GM19372 (cell line): ENCODE measurements at regions not wholly inside any gene's neighbourhood (a gene's known extent, or its start where the extent isn't known, plus 50 kb on each side); places are given as distances from the start of the nearest gene placed in this dataset.
"Not testable (repeated sequence)": the region's sequence is repeated elsewhere in the genome, so short reads cannot be mapped to it uniquely, and the experiment has no call there.

Experiments used
- ATAC-seq: cut with Tn5 transposase; IDR thresholded peaks from one replicate; pipeline ENCODE4 v1.9.1; 2021; ENCODE audit warnings: mild to moderate bottlenecking, low read depth, moderate library complexity; ENCODE audit not compliant: unreplicated experiment

DNA sequence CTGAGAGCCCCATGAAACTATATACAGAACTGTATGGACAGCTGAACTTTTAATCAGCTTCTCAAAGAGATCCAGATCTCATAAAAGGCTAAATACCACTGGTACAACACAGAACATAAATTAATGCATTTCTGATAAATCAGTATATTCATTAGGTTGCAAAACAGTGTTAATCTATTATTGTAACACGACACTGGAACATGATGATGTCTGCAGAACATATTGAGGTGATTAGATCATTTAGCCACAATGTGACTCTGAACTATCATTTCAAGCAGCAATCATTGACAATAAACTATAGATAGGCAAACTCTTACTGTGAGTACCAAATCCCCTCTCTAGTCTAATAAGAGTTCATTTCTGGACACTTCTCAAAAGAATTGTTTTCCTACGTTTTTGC is 50.3 kb downstream of the GASK1B start:
- no peak for ATAC-seq

DNA sequence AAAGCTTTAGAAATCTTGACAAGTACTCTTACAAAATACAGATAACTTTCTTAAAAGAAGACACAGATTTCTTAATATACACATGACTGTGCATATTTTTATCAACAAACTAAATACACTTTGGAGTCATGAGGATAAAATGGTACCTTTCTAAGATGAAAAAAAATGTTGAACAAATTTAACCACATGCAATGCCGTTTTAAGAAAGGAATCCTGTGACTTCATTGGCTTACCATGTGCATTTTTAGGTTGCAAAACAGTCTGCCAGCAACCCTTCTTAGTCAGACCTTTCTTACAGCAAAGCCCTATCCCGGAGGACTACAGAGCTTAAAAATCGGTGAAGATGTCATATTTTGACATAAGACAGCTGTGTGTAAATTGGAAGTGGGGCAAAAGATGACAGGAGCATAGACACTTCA is 51.7 kb downstream of the GASK1B start:
- no peak for ATAC-seq

DNA sequence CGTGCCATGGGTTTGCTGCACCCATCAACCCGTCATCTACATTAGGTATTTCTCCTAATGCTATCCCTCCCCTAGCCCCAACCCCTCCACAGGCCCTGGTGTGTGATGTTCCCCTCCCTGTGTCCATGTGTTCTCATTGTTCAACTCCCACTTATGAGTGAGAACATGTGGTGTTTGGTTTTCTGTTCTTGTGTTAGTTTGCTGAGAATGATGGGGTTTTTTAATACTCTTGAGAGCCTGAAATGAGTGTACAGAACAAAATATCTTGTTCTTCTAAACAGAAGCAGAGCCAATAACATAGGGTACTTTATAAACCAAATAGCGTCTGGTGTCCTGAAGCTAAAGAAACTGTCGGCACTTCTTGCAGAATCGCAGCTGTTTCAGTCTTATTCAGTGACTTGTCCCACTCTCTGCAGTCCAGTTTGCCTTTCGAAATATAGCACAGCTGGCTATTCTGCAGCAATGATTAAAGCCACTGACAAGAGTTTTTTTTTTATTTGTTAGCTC is 52.1 kb downstream of the GASK1B start:
- not testable (repeated sequence) for ATAC-seq

DNA sequence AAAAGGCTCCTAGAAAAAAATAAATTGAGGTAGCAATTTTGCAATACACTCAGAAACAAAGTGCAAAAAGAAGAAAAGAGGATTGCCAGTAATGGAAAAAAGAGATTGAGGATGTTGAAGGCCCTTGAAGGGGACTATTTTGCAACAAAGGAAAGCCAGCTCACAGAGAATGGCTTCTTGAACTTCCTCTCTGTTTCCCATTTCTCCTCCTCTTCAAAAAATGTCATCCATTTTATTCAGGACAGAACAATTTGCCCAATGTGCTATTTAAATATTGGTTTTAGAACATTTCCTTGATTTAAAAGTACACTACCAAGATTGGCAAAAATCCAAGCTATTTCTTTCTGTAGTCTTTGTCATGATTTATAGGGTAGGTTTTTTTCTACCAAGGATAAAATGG is 60.2 kb downstream of the GASK1B start:
- ATAC-seq, result no peak

DNA sequence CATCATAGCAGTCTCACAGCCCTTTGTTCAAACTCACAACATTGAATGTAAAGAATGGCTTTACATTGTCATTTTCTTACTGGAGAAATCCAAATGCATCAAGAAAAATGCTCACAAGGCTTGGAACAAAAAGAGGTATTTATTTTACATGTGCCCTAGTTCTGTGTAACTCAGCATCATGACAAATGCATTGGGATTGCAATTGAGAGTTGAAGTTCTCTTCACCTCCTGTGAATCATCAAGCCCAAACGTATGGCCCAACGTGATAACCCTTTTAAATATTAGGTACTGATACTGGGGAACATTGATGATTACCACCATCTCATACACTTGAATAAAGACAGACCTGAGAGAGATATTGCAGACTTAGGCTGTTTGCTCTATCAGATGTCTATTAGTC is 61.6 kb downstream of the GASK1B start:
- ATAC-seq, result no peak

DNA sequence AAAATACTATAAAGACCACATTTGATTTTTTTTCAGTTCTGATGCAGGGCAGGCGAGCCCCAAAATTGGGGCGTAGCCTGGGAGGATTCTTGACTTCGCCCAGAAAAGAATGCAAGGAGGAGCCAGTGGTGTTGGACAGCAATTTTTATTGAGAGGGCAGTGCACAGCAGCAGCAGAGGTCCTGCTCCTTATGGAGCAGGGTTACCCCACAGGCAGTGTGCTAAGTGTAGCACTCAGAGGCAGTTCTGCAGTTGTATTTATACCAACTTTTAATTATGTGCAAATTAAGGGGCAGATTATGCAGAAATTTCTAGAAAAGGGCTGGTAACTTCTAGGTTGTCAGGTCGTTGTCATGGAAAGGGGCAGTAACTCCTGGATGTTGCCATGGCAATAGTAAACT is 69.9 kb downstream of the GASK1B start:
- no peak for ATAC-seq

DNA sequence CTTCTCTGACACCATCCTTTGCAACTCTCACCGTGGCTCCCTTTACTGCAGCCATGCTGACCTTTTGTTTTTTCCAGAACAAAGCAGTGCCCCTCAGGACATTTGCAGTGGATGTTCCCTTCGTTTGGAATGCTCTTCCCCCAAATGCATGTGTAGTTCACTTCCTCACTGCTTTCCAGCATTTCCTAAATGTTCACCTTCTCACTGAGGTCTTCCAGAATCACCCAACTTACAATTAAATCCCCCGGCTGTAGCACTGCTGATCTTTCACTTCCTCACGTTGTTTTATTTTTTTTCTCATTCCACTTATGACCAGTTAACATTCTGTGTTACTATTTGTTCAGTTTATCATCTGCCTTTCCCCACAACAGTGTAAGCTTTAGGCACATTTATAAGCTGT is 73.1 kb downstream of the GASK1B start:
- ATAC-seq, result no peak

DNA sequence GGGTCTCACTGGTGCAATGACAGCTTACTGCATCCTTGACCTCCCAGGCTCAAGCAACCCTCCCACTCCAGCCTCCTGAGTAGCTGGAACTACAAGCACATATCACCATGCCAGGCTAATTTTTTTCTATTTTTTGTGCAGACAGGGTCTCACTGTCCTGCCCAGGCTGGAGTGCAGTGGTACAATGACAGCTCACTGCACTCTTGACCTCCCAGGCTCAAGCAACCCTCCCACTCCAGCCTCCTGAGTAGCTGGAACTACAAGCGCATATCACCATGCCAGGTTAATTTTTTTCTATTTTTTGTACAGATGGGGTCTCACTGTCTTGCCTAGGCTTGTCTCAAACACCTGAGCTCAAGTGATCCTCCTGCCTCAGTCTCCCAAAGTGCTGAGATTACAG is 74.0 kb downstream of the GASK1B start:
- no peak for ATAC-seq

DNA sequence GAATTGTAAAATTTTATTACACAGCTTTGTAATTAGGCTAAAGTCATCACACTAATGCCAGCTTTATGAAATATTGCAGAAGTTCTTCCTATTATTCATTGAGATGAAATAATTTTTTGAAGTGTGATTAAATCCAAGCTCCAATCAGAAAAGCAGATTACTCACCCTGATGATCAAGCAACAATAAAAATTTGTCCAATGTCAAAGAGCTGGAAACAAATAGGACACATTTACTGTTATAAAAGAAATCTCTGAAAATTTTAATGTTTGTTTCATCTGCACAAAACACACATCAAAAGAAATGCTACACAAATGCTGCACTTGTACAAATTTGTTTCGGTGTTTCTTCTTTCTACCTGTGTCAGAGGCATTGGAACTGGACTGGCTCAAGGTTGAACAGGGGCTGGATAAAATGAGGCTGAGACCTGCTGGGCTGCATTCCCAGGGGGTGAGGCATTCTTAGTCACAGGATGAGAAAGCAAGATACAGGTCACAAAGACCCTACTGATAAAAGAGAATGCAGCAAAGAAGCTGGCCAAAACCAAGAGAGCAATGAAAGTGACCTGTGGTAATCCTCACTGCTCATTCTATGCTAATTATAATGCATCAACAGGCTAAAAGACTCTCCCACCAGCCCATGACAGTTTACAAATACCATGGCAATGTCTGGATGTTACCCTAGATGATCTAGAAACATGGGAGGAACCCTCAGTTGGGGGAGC is 78.3 kb downstream of the GASK1B start:
- ATAC-seq, result no peak

DNA sequence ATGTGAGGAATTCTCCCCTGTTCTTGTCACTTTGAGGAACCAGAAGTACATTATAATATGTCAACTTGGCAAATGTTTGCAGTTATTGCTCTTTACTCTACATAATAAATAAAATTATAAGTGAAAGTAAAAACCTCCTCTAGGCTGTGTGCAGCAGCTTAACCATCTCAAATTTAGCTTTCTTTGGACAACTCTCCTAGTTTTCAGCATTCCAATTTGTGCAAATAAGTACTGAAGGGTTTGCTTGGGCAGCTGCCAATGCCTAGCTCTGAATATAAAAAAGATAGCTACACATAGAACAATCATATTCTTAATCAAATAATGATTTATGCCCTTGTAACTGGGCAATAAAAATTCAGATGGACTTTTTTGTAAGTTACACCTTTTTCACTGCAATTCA is 82.5 kb downstream of the GASK1B start:
- no peak for ATAC-seq

DNA sequence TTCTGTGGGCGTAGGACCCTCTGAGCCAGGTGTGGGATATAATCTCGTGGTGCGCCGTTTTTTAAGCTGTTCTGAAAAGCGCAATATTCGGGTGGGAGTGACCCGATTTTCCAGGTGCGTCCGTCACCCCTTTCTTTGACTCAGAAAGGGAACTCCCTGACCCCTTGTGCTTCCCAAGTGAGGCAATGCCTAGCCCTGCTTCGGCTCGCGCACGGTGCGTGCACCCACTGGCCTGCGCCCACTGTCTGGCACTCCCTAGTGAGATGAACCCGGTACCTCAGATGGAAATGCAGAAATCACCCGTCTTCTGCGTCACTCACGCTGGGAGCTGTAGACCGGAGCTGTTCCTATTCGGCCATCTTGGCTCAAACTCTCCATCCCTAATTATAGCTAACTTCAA is 82.9 kb downstream of the GASK1B start:
- not testable (repeated sequence) for ATAC-seq

DNA sequence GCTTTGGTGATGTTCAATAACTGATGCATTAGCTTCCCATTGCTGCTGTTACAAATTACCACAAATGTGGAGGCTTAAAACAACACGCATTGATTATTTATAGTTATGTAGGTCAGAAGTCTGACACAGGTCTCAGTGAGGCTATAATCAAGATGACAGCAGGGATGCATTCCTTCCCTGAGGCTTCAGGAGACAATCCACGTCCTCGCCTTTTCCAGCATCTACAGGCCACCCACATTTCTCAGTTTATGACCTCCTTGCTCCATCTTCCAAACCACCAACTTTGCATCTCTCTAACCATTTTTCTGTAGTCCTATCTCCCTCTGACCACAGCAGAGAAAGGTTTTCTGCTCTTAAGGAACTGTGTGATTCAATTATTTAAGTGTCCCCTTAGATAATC is 92.5 kb downstream of the GASK1B start:
- no peak for ATAC-seq

DNA sequence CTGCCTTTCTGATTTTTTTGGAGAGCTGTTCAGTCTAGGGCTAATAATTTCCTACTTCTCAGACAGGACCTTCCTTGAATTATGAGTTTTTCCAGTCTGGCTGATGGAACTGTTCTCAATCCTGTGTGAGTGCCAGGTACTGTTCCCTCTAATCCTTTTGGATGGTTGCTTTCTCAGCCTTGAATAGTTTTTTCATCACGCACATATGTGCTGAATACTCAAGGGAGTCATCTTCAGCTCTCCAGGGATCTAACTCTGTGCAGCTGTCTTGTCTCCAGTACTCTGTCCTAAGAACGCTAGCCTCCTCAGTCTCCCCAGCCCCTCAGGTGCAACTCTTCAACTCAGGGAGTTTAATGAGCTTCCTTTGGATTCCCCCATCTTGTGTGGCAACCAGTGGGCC is 93.2 kb downstream of the GASK1B start:
- no peak for ATAC-seq

DNA sequence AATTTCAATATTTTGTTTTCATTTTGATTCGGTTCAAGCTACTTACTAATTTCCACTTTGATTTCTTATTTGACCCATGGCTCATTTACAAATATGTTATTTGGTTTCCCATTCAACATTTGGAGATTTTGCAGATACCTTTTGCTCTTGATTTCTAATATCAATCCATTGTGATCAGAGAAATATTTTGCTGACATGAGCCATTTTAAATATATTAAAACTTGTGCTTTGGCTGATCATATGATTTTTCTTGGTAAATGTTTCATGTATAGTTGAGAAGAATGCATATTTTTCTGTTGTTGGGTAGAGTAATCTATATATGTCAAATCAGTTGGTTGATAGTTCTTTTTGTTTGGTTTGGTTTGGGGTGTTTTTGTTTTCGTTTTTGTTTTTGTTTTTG is 95.0 kb downstream of the GASK1B start:
- no peak for ATAC-seq

DNA sequence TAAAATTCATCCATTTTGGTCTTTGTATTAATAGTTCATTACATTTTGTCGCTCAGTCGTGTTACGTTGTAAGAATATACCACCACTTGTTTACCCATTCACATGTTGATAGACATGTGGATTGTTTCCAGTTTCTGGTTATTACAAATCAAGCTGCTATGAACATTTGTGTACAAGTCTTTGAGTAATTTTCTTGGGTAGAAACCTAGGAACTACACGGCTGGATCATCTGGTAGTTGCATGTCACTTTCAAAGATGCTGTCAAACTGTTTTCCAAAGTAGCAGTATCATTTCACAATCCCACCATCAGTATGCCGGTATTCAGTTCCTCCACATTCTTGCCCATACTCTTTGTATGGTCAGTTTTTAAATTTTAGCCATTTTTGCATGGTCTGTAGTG is 98.0 kb downstream of the GASK1B start:
- ATAC-seq, result no peak

DNA sequence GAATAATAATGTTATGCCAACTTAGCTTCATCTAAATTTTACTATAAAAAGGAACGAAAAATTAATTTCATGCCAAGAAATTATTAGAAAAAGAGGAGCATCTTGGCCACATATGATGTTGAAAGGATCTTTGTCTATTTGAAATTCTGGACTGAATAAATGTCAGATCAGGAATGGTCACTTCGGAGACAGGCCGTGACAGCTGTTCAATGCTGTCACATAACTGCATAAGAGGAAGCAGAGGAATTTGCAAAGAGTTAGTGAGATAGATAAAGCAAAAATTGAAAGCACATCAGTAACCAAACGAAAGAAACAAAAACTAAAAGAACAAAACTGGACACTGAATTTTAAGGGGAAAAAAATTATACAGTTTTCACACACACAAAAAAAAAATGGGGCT is 100.9 kb downstream of the GASK1B start:
- no peak for ATAC-seq

DNA sequence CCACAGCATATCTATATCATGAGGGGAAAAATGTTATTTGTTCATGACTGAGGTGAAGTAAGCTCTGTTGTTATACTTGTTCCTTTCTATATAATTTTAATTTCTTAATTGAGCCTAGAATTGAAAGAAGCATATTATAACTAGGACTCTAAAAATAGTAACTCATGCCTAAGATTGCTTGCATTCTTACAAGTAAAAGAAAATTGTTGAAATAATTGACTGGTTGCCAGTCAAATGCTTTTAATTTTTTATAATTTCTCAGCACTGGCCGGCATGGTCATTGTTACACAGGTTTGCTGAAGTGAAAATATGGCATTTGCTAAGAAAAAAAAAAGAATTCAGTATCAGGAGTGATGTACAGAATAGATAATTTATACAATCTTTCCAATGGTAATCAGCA is 104.8 kb downstream of the GASK1B start:
- ATAC-seq, result no peak

DNA sequence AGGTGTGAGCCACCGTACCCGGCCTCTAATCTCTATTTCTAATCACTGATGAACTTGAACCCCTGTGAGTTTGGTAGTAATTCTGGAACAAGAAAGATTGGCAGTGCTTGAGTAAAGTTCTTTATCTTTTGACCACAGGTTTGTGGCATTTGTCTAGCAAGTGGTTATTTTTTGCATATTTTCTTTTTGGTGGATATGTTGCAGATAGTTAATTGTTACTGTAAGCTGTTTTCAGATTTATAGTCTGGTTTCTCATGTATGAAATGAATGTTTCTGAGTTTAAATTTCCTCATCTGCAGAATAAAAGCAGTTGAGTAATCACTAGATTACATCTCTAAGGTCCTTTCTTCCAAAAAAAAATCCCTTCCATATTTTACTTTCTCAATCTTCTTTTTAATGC is 105.2 kb downstream of the GASK1B start:
- ATAC-seq, result no peak

DNA sequence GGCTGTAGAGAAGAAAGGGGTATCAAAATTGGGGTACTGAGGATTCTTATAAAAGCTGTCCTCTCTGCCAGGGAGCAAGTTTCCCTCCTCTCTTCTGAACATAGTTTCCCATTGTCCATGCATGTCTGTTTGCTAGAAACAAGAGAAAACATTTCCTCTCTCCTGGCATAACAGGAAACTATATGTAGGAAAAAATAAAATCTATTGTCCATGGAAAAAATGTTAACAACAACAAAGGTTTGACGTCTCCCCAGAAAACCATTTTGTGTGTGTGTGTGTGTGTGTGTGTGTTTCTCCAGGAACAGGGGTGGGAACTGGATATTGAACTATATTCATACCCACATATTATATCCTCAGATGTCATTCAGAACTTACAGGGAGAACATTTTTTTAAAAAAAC is 107.2 kb downstream of the GASK1B start:
- ATAC-seq, result no peak

DNA sequence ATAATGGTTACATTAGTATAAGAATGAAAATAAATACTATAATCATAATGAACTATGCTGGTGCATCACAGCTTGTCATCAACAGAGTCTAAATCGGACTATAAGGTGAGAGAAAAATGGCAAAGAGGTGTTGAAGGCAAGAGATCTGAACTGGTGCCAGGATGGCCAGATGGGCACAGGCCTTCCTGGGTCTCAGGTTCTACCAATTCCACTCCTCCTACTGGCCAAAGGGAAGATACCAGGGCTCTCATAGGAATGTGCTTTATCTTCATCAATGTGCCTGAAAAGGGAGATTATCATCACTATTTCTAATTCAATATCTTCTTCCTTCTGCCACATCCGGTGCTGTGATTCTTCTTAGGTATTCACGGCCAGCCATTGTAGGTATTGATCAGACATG is 107.6 kb downstream of the GASK1B start:
- no peak for ATAC-seq

DNA sequence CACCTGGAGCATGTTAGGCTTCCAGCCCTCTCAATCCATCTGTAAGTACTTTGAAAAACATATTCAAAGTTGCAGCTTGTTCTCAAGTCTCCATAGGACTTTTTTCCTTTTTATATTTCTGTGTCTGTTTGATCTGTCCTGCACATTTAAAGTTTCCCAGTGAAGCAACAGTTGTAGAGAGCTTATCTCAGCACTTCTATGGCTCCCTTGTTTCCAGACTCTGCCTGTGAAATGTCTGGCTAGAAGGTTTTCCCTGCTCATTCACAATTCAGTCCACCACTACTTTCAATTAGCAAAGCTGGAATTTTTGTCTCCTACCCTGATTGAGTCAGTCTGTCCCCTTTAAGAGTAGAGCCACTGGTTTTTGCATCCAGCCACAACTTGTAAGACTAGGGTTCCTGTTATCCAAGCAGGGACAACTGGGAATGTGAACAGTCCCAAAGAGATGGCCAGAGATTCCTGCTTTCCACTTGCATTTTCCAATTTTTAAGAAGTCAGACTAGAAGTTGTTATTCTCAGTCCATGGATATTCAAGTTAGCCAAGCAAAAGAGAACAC is 116.1 kb downstream of the GASK1B start:
- no peak for ATAC-seq

DNA sequence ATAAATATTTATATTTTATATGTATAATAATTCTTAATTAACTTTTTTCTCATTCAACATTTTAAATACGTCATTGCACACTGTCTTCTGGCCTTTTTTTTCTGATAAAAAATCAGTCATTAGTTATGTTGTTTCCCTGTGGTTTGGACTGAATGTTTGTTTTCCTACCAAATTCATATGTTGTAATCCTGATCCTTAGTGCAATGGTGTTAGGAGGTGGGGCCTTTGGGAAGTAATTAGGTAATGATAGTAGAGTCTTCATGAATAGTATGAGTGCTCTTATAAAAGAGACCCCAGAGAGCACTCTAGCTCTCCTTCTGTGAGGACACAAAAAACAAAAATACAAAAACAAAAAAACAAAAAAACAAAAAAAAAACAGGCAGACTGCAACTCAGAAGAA is 117.2 kb downstream of the GASK1B start:
- no peak for ATAC-seq
